WTC11 (cell line): ENCODE measurements at regions not wholly inside any gene's neighbourhood (a gene's known extent, or its start where the extent isn't known, plus 50 kb on each side); places are given as distances from the start of the nearest gene placed in this dataset.

Experiments used
- ATAC-seq: fragments of 200-7000 bp; cut with Tn5 transposase; 2 replicates; pipeline ENCODE4 v1.10.0; 2021; ENCODE audit warnings: mild to moderate bottlenecking, moderate library complexity
- CTCF ChIA-PET: fragments of 300-600 bp; sonication (Branson Sonifier 250); formaldehyde crosslinking; loops from one replicate; lab custom pipeline; 2021; ENCODE audit warnings: antibody characterized with exemption; lab: Charles Lee
- POLR2A ChIA-PET: fragments of 350-600 bp; sonication (Branson Sonifier 250); formaldehyde crosslinking; loops from one replicate; lab custom pipeline; 2021; ENCODE audit warnings: antibody characterized with exemption; lab: Charles Lee
- DNase-seq: peaks from one replicate; pipeline ENCODE4 v3.0.0; 2021; ENCODE audit warnings: low spot score
- H3K27ac Mint-ChIP-seq: 2 replicates; pipeline ENCODE4 v1.8.0; 2021; ENCODE audit warnings: mixed read lengths
- H3K27me3 Mint-ChIP-seq: 2 replicates; pipeline ENCODE4 v1.8.0; 2021; ENCODE audit warnings: low read depth, mild to moderate bottlenecking, moderate library complexity, mixed read lengths
- H3K36me3 Mint-ChIP-seq: 2 replicates; pipeline ENCODE4 v1.8.0; 2021; ENCODE audit warnings: mixed read lengths
- H3K4me1 Mint-ChIP-seq: 2 replicates; pipeline ENCODE4 v1.8.0; 2022; ENCODE audit warnings: mixed read lengths
- H3K4me3 Mint-ChIP-seq: 2 replicates; pipeline ENCODE4 v1.8.0; 2021; ENCODE audit warnings: mild to moderate bottlenecking, moderate library complexity, mixed read lengths
- H3K9me3 Mint-ChIP-seq: 2 replicates; pipeline ENCODE4 v1.8.0; 2021; ENCODE audit warnings: mixed read lengths
- ETV6 ChIP-seq: sonication (generic); formaldehyde crosslinking; IDR thresholded peaks from 2 replicates; pipeline ENCODE4 v1.8.1; 2022; ENCODE audit warnings: mild to moderate bottlenecking, missing genetic modification reagents
- NR3C1 ChIP-seq: sonication (generic); formaldehyde crosslinking; conservative IDR thresholded peaks from 2 replicates; pipeline ENCODE4 v1.8.1; 2023; ENCODE audit warnings: low read depth, mild to moderate bottlenecking, missing genetic modification reagents
- PRRX2 ChIP-seq: fragments of 250-450 bp; sonication (Bioruptor Pico); IDR thresholded peaks from 2 replicates; pipeline ENCODE4 v1.8.0; 2021; ENCODE audit warnings: mild to moderate bottlenecking
- TCF7 ChIP-seq: sonication (generic); formaldehyde crosslinking; IDR thresholded peaks from 2 replicates; pipeline ENCODE4 v1.8.0; 2022; ENCODE audit warnings: mild to moderate bottlenecking, low read depth, missing genetic modification reagents, moderate library complexity
- TF ChIP-seq, protein P1 (sequence below): sonication (generic); formaldehyde crosslinking; IDR thresholded peaks from 2 replicates; pipeline ENCODE4 v1.8.0; 2023; ENCODE audit warnings: missing genetic modification reagents, mild to moderate bottlenecking, borderline replicate concordance
- TF ChIP-seq, protein P2 (sequence below): sonication (generic); formaldehyde crosslinking; IDR thresholded peaks from 2 replicates; pipeline ENCODE4 v1.8.0; 2022; ENCODE audit warnings: mild to moderate bottlenecking, missing genetic modification reagents
- TF ChIP-seq, protein P3 (sequence below): sonication (generic); formaldehyde crosslinking; IDR thresholded peaks from 2 replicates; pipeline ENCODE4 v1.8.1; 2023; ENCODE audit warnings: mild to moderate bottlenecking, missing genetic modification reagents, moderate library complexity
- TF ChIP-seq, protein P4 (sequence below): sonication (generic); formaldehyde crosslinking; conservative IDR thresholded peaks from 2 replicates; pipeline ENCODE4 v1.8.1; 2023; ENCODE audit warnings: mild to moderate bottlenecking, low read depth, missing genetic modification reagents, moderate library complexity
- TF ChIP-seq, protein P5 (sequence below): sonication (generic); formaldehyde crosslinking; IDR thresholded peaks from 2 replicates; pipeline ENCODE4 v1.8.1; 2023; ENCODE audit warnings: mild to moderate bottlenecking, missing genetic modification reagents
- TF ChIP-seq, protein P6 (sequence below): sonication (generic); formaldehyde crosslinking; IDR thresholded peaks from 2 replicates; pipeline ENCODE4 v1.8.1; 2022; ENCODE audit warnings: low read depth, mild to moderate bottlenecking, moderate library complexity, missing genetic modification reagents, borderline replicate concordance
- TF ChIP-seq, protein P7 (sequence below): fragments of 250-450 bp; sonication (Bioruptor Pico); IDR thresholded peaks from 2 replicates; pipeline ENCODE4 v1.9.0; 2021; ENCODE audit warnings: mild to moderate bottlenecking
- TF ChIP-seq, protein P8 (sequence below): sonication (generic); formaldehyde crosslinking; IDR thresholded peaks from 2 replicates; pipeline ENCODE4 v1.8.1; 2022; ENCODE audit warnings: mild to moderate bottlenecking, moderate library complexity, missing genetic modification reagents

DNA sequence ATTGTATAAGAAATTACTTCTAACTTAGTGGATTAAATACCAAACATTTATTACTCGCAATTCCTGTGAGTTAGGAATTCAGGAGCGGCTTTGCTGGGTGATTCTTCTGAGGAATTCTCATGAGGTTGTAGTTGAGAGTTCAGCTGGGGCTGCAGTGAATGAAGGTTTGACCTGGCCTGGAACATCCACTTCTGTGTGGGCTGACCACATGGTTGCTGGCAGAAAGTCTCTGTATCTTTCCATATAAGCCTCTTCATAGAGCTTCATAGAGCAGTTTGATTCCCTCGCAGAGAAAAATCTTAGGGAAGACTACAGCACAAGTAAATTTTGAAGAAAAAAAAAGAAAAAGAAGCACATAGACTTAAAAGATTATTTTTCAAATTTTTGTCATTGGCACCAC lies 339.7 kb upstream of the NWD2 start:
- TF ChIP-seq, protein P1, sequence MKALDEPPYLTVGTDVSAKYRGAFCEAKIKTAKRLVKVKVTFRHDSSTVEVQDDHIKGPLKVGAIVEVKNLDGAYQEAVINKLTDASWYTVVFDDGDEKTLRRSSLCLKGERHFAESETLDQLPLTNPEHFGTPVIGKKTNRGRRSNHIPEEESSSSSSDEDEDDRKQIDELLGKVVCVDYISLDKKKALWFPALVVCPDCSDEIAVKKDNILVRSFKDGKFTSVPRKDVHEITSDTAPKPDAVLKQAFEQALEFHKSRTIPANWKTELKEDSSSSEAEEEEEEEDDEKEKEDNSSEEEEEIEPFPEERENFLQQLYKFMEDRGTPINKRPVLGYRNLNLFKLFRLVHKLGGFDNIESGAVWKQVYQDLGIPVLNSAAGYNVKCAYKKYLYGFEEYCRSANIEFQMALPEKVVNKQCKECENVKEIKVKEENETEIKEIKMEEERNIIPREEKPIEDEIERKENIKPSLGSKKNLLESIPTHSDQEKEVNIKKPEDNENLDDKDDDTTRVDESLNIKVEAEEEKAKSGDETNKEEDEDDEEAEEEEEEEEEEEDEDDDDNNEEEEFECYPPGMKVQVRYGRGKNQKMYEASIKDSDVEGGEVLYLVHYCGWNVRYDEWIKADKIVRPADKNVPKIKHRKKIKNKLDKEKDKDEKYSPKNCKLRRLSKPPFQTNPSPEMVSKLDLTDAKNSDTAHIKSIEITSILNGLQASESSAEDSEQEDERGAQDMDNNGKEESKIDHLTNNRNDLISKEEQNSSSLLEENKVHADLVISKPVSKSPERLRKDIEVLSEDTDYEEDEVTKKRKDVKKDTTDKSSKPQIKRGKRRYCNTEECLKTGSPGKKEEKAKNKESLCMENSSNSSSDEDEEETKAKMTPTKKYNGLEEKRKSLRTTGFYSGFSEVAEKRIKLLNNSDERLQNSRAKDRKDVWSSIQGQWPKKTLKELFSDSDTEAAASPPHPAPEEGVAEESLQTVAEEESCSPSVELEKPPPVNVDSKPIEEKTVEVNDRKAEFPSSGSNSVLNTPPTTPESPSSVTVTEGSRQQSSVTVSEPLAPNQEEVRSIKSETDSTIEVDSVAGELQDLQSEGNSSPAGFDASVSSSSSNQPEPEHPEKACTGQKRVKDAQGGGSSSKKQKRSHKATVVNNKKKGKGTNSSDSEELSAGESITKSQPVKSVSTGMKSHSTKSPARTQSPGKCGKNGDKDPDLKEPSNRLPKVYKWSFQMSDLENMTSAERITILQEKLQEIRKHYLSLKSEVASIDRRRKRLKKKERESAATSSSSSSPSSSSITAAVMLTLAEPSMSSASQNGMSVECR (CRISPR knock-in tag), result no peak
- TF ChIP-seq, protein P2, sequence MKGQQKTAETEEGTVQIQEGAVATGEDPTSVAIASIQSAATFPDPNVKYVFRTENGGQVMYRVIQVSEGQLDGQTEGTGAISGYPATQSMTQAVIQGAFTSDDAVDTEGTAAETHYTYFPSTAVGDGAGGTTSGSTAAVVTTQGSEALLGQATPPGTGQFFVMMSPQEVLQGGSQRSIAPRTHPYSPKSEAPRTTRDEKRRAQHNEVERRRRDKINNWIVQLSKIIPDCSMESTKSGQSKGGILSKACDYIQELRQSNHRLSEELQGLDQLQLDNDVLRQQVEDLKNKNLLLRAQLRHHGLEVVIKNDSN, result no peak
- TF ChIP-seq TCF7 (CRISPR knock-in tag), result no peak
- no peak for TF ChIP-seq PRRX2
- TF ChIP-seq, protein P3, sequence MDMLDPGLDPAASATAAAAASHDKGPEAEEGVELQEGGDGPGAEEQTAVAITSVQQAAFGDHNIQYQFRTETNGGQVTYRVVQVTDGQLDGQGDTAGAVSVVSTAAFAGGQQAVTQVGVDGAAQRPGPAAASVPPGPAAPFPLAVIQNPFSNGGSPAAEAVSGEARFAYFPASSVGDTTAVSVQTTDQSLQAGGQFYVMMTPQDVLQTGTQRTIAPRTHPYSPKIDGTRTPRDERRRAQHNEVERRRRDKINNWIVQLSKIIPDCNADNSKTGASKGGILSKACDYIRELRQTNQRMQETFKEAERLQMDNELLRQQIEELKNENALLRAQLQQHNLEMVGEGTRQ (CRISPR knock-in tag), result no peak
- TF ChIP-seq, protein P4, sequence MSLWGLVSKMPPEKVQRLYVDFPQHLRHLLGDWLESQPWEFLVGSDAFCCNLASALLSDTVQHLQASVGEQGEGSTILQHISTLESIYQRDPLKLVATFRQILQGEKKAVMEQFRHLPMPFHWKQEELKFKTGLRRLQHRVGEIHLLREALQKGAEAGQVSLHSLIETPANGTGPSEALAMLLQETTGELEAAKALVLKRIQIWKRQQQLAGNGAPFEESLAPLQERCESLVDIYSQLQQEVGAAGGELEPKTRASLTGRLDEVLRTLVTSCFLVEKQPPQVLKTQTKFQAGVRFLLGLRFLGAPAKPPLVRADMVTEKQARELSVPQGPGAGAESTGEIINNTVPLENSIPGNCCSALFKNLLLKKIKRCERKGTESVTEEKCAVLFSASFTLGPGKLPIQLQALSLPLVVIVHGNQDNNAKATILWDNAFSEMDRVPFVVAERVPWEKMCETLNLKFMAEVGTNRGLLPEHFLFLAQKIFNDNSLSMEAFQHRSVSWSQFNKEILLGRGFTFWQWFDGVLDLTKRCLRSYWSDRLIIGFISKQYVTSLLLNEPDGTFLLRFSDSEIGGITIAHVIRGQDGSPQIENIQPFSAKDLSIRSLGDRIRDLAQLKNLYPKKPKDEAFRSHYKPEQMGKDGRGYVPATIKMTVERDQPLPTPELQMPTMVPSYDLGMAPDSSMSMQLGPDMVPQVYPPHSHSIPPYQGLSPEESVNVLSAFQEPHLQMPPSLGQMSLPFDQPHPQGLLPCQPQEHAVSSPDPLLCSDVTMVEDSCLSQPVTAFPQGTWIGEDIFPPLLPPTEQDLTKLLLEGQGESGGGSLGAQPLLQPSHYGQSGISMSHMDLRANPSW, result no peak
- no peak for TF ChIP-seq NR3C1 (CRISPR knock-in tag)
- TF ChIP-seq, protein P5, sequence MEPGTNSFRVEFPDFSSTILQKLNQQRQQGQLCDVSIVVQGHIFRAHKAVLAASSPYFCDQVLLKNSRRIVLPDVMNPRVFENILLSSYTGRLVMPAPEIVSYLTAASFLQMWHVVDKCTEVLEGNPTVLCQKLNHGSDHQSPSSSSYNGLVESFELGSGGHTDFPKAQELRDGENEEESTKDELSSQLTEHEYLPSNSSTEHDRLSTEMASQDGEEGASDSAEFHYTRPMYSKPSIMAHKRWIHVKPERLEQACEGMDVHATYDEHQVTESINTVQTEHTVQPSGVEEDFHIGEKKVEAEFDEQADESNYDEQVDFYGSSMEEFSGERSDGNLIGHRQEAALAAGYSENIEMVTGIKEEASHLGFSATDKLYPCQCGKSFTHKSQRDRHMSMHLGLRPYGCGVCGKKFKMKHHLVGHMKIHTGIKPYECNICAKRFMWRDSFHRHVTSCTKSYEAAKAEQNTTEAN (CRISPR knock-in tag), result no peak
- no peak for TF ChIP-seq ETV6 (CRISPR knock-in tag)
- TF ChIP-seq, protein P6, sequence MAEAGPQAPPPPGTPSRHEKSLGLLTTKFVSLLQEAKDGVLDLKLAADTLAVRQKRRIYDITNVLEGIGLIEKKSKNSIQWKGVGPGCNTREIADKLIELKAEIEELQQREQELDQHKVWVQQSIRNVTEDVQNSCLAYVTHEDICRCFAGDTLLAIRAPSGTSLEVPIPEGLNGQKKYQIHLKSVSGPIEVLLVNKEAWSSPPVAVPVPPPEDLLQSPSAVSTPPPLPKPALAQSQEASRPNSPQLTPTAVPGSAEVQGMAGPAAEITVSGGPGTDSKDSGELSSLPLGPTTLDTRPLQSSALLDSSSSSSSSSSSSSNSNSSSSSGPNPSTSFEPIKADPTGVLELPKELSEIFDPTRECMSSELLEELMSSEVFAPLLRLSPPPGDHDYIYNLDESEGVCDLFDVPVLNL (CRISPR knock-in tag), result no peak
- TF ChIP-seq, all 79 proteins: peak for 0
- ChIA-PET POLR2A (no interaction called here), CTCF (no interaction called here)
- DNase-seq, result no peak
- Mint-ChIP-seq H3K36me3 (no peaks in the 10 kb centered on the region), H3K9me3 (peaks cover 6% of the 10 kb centered on the region), H3K27me3 (0 out of 2 replicates have a peak, but pooled peaks cover 2% of the 10 kb centered on the region), H3K4me1 (peaks cover 19% of the 10 kb centered on the region), H3K4me3 (no peak overlapping the region), H3K27ac (no peak overlapping the region)
- ATAC-seq, result no peak

DNA sequence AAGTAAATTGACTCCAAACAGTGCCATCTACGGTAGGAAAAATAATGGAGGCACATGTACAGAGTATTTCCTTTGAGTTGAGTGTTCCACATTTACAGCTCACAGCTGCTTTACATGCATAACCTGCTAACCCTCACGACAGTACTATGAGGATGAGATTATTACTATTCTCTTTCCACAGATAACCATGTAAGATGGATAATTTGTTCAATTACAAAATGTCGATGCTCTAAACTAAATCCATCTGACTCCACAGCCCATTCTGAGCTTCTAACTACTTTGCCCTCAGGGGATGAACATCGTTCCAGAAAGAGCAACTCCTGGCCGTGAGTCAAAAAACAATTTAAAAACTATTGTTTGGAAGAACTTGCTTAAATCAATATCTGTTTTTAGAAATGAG lies 330.4 kb upstream of the NWD2 start:
- Mint-ChIP-seq H3K9me3 (no peaks in the 10 kb centered on the region), H3K4me3 (no peak overlapping the region), H3K36me3 (no peaks in the 10 kb centered on the region), H3K4me1 (peaks cover 21% of the 10 kb centered on the region), H3K27me3 (no peaks in the 10 kb centered on the region; the same call in 1 of the 2 replicates), H3K27ac (no peak overlapping the region)
- CTCF ChIA-PET, result no interaction called here
- no peak for ATAC-seq
- POLR2A ChIA-PET, result no interaction called here
- DNase-seq, result no peak
- TF ChIP-seq, protein P2, result no peak
- TF ChIP-seq, protein P7, sequence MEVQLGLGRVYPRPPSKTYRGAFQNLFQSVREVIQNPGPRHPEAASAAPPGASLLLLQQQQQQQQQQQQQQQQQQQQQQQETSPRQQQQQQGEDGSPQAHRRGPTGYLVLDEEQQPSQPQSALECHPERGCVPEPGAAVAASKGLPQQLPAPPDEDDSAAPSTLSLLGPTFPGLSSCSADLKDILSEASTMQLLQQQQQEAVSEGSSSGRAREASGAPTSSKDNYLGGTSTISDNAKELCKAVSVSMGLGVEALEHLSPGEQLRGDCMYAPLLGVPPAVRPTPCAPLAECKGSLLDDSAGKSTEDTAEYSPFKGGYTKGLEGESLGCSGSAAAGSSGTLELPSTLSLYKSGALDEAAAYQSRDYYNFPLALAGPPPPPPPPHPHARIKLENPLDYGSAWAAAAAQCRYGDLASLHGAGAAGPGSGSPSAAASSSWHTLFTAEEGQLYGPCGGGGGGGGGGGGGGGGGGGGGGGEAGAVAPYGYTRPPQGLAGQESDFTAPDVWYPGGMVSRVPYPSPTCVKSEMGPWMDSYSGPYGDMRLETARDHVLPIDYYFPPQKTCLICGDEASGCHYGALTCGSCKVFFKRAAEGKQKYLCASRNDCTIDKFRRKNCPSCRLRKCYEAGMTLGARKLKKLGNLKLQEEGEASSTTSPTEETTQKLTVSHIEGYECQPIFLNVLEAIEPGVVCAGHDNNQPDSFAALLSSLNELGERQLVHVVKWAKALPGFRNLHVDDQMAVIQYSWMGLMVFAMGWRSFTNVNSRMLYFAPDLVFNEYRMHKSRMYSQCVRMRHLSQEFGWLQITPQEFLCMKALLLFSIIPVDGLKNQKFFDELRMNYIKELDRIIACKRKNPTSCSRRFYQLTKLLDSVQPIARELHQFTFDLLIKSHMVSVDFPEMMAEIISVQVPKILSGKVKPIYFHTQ (CRISPR knock-in tag), result no peak
- TF ChIP-seq, protein P8, sequence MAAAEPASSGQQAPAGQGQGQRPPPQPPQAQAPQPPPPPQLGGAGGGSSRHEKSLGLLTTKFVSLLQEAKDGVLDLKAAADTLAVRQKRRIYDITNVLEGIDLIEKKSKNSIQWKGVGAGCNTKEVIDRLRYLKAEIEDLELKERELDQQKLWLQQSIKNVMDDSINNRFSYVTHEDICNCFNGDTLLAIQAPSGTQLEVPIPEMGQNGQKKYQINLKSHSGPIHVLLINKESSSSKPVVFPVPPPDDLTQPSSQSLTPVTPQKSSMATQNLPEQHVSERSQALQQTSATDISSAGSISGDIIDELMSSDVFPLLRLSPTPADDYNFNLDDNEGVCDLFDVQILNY (CRISPR knock-in tag), result no peak
- TF ChIP-seq, protein P1 (CRISPR knock-in tag), result no peak
